SK-N-SH (cell line): ENCODE measurements at regions not wholly inside any gene's neighbourhood (a gene's known extent, or its start where the extent isn't known, plus 50 kb on each side); places are given as distances from the start of the nearest gene placed in this dataset.

Experiments
- CTCF ChIA-PET: fragments of 300-600, 350-600 bp; formaldehyde crosslinking; extraction: SDS; loops from one replicate; lab custom pipeline; 2021; lab: Yijun Ruan, JAX
- POLR2A ChIA-PET: fragments of 350-600 bp; sonication (Branson Sonifier 250); formaldehyde crosslinking; extraction: SDS; loops from one replicate; lab custom pipeline; 2020; ENCODE audit warnings: antibody characterized with exemption, inconsistent platforms; lab: Yijun Ruan, JAX
- DNase-seq: peaks from one replicate; pipeline ENCODE4 v3.0.0; 2012
- H2AFZ ChIP-seq: fragments of 200-600 bp; sonication (generic); 2 replicates; pipeline ENCODE4 v1.8.1; 2016; ENCODE audit warnings: antibody characterized with exemption, mild to moderate bottlenecking, low read depth
- H3F3A ChIP-seq: fragments of 200-600 bp; sonication (generic); replicated peaks from 2 replicates; pipeline ENCODE3; 2016; ENCODE audit warnings: antibody characterized with exemption, mild to moderate bottlenecking; ENCODE audit not compliant: insufficient read depth
- H3K27ac ChIP-seq, 2 experiments: fragments of 200-500 bp in 1 of 2; fragments of 200-600 bp in 1 of 2; sonication (Bioruptor generic) in 1 of 2; sonication (generic), shearing (Covaris generic) in 1 of 2; 2 replicates each; pipeline versions ENCODE4 v1.5.1 to v1.6.1; 2014 to 2016; ENCODE audit warnings: low read depth in 2 of 2, inconsistent platforms in 1 of 2, low read length in 1 of 2, mild to moderate bottlenecking in 1 of 2, mixed read lengths in 1 of 2
- H3K27me3 ChIP-seq: fragments of 200-600 bp; sonication (generic), shearing (Covaris generic); 2 replicates; pipeline ENCODE4 v1.6.1; 2016; ENCODE audit warnings: mixed run types; ENCODE audit not compliant: insufficient read depth
- H3K36me3 ChIP-seq, 2 experiments: fragments of 200-500 bp in 1 of 2; fragments of 200-600 bp in 1 of 2; sonication (Bioruptor generic) in 1 of 2; sonication (generic) in 1 of 2; replicated peaks in 1 of 2; 2 replicates each; pipeline versions ENCODE3 to v1.5.1; 2014 to 2016; ENCODE audit warnings: low read length in 1 of 2, mild to moderate bottlenecking in 1 of 2; ENCODE audit not compliant: insufficient read depth in 2 of 2, control insufficient read depth in 1 of 2
- H3K4me1 ChIP-seq, 2 experiments: fragments of 200-500 bp in 1 of 2; fragments of 200-600 bp in 1 of 2; sonication (Bioruptor generic) in 1 of 2; sonication (generic), shearing (Covaris generic) in 1 of 2; 2 replicates each; pipeline versions ENCODE4 v1.5.1 to v1.6.1; 2014 to 2016; ENCODE audit warnings: low read depth in 1 of 2, low read length in 1 of 2, mixed run types in 1 of 2; ENCODE audit not compliant: insufficient read depth in 2 of 2, control insufficient read depth in 1 of 2
- H3K4me2 ChIP-seq: fragments of 200-600 bp; sonication (generic), shearing (Covaris generic); 2 replicates; pipeline ENCODE4 v1.6.1; 2017; ENCODE audit warnings: mixed run types
- H3K4me3 ChIP-seq, 2 experiments: fragments of 200-500 bp in 1 of 2; fragments of 200-600 bp in 1 of 2; sonication (Bioruptor generic) in 1 of 2; sonication (generic), shearing (Covaris generic) in 1 of 2; 2 replicates each; pipeline versions ENCODE4 v1.5.1 to v1.8.1; 2014 to 2016; ENCODE audit warnings: low read depth in 2 of 2, inconsistent platforms in 1 of 2, low read length in 1 of 2, mild to moderate bottlenecking in 1 of 2, mixed read lengths in 1 of 2, moderate library complexity in 1 of 2
- H3K79me2 ChIP-seq: fragments of 200-600 bp; sonication (generic); 2 replicates; pipeline ENCODE4 v1.8.1; 2017; ENCODE audit warnings: mild to moderate bottlenecking; ENCODE audit not compliant: insufficient read depth
- H3K9ac ChIP-seq: fragments of 200-600 bp; sonication (generic); 2 replicates; pipeline ENCODE4 v1.6.1; 2017; ENCODE audit warnings: mixed run types
- H3K9me2 ChIP-seq: fragments of 200-600 bp; sonication (generic); 2 replicates; pipeline ENCODE4 v1.6.1; 2017; ENCODE audit warnings: mixed run types
- H3K9me3 ChIP-seq: fragments of 200-600 bp; sonication (generic); 2 replicates; pipeline ENCODE4 v1.6.1; 2017; ENCODE audit warnings: mixed run types, mild to moderate bottlenecking, moderate library complexity
- H4K20me1 ChIP-seq: fragments of 200-600 bp; sonication (generic); 2 replicates; pipeline ENCODE4 v1.6.1; 2017; ENCODE audit warnings: mild to moderate bottlenecking, mixed run types; ENCODE audit not compliant: insufficient read depth
- ELF1 ChIP-seq: IDR thresholded peaks from 2 replicates; pipeline ENCODE4 v1.4.0; 2012
- EP300 ChIP-seq, 2 experiments: IDR thresholded peaks; 2 replicates each; pipeline versions ENCODE4 v1.4.0 to v1.6.1; 2012; ENCODE audit warnings: borderline replicate concordance in 1 of 2, low read depth in 1 of 2, low read length in 1 of 2
- EZH2phosphoT487 ChIP-seq: fragments of 200-600 bp; sonication (generic); IDR thresholded peaks from 2 replicates; pipeline ENCODE4 v1.6.1; 2017; ENCODE audit warnings: low read depth, mixed run types, mild to moderate bottlenecking, antibody characterized with exemption, moderate library complexity, borderline replicate concordance
- FOSL2 ChIP-seq: IDR thresholded peaks from 2 replicates; pipeline ENCODE4 v1.4.0; 2012; ENCODE audit warnings: low read depth, mild to moderate bottlenecking, moderate library complexity, borderline replicate concordance
- FOXJ3 ChIP-seq: sonication (generic); formaldehyde crosslinking; IDR thresholded peaks from 2 replicates; pipeline ENCODE4 v1.5.1; 2020; ENCODE audit warnings: mild to moderate bottlenecking, missing genetic modification reagents
- FOXM1 ChIP-seq: IDR thresholded peaks from 2 replicates; pipeline ENCODE4 v1.4.0; 2012; ENCODE audit warnings: low read depth, mild to moderate bottlenecking
- GABPA ChIP-seq: IDR thresholded peaks from 2 replicates; pipeline ENCODE4 v1.4.0; 2012; ENCODE audit warnings: low read depth, mild to moderate bottlenecking
- GATA2 ChIP-seq: sonication (generic); formaldehyde crosslinking; IDR thresholded peaks from 2 replicates; pipeline ENCODE4 v1.5.0; 2020; ENCODE audit warnings: mild to moderate bottlenecking, missing genetic modification reagents
- JUND ChIP-seq: IDR thresholded peaks from 2 replicates; pipeline ENCODE4 v1.4.0; 2012
- MEF2A ChIP-seq: IDR thresholded peaks from 2 replicates; pipeline ENCODE4 v1.4.0; 2012; ENCODE audit warnings: low read depth, borderline replicate concordance
- NRF1 ChIP-seq: IDR thresholded peaks from 2 replicates; pipeline ENCODE4 v1.6.1; 2012; ENCODE audit warnings: low read depth, mild to moderate bottlenecking, low read length
- POLR2AphosphoS5 ChIP-seq: IDR thresholded peaks from 2 replicates; pipeline ENCODE4 v1.6.1; 2012; ENCODE audit warnings: low read depth, low read length
- RAD21 ChIP-seq: IDR thresholded peaks from 2 replicates; pipeline ENCODE4 v1.6.1; 2012; ENCODE audit warnings: mild to moderate bottlenecking, low read length
- RCOR1 ChIP-seq: fragments of 150-350 bp; IDR thresholded peaks from 2 replicates; pipeline ENCODE4 v1.6.1; 2017; ENCODE audit warnings: antibody characterized with exemption, low read length
- SMC3 ChIP-seq: IDR thresholded peaks from 2 replicates; pipeline ENCODE4 v1.6.1; 2012; ENCODE audit warnings: low read depth, low read length, improper control_type of control experiment
- TAF1 ChIP-seq: IDR thresholded peaks from 2 replicates; pipeline ENCODE4 v1.6.1; 2012; ENCODE audit warnings: low read depth, mild to moderate bottlenecking, low read length, moderate library complexity, borderline replicate concordance
- TCF12 ChIP-seq: IDR thresholded peaks from 2 replicates; pipeline ENCODE4 v1.4.0; 2012
- USF1 ChIP-seq: IDR thresholded peaks from 2 replicates; pipeline ENCODE4 v1.4.0; 2012; ENCODE audit warnings: low read depth, borderline replicate concordance
- WGBS: methylation state at CpG from one replicate; pipeline ENCODE4 v1.1.6; 2017; ENCODE audit warnings: low lambda C conversion rate; 5-methylcytosine and 5-hydroxymethylcytosine counted together
- TF ChIP-seq, protein P1 (sequence below): IDR thresholded peaks from 2 replicates; pipeline ENCODE4 v1.4.0; 2012; ENCODE audit warnings: low read depth, borderline replicate concordance
- TF ChIP-seq, protein P2 (sequence below): fragments of 200-600 bp; sonication (generic); IDR thresholded peaks from 2 replicates; pipeline ENCODE4 v1.6.1; 2017; ENCODE audit warnings: antibody characterized with exemption, mild to moderate bottlenecking, moderate library complexity
- TF ChIP-seq, protein P3 (sequence below): fragments of 150-350 bp; IDR thresholded peaks from 2 replicates; pipeline ENCODE4 v1.6.1; 2016; ENCODE audit warnings: mild to moderate bottlenecking, low read depth, low read length

DNA sequence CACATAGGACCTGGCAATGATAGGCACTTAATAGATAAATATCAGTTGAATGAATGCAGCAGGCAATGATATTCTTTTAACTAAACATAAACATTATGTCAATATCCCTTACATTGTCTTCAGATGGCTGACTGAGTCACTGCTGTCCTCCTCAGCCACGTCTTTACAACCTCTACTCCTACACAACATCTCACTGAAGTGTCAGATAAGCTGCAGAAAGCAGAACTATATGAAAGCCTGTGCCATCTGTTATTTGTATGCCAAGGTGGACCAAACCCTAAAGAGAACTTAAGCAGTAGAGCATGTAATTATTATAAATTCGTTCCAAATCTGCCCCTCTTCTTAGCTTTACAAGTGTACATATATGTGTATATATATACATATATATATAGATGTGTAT, 271.2 kb downstream of the RASEF start:
- H3K36me3 ChIP-seq: no peaks in the 10 kb centered on the region
- H3K4me3 ChIP-seq: no peak overlapping the region
- no peaks in the 10 kb centered on the region for H3K9me3 ChIP-seq
- no peaks in the 10 kb centered on the region for H3K9me2 ChIP-seq
- H3K4me2 ChIP-seq: no peak overlapping the region
- TF ChIP-seq FOXJ3 (CRISPR knock-in tag) (no peak), EP300 (IDR thresholded peaks at IDR 0.05; ENCODE audit: borderline replicate concordance in 1 of 2, low read depth in 1 of 2, low read length in 1 of 2) (no peak)
- no peaks in the 10 kb centered on the region for H3K79me2 ChIP-seq
- no peak overlapping the region for H3K9ac ChIP-seq
- 6% methylated on average over 2 of the region's 2 CpGs for WGBS
- H3F3A ChIP-seq: no peaks in the 10 kb centered on the region
- no peaks in the 10 kb centered on the region for H4K20me1 ChIP-seq
- ChIA-PET POLR2A (no interaction called here), CTCF (interaction anchor here (1.0 kb wide), 1 partner anchor 9 kb away, joined by 3 read pairs; no protein-coding TSS in a partner anchor)
- no peaks in the 10 kb centered on the region for H3K27me3 ChIP-seq
- no peak overlapping the region for H3K27ac ChIP-seq
- H2AFZ ChIP-seq: no peak overlapping the region
- DNase-seq: no peak
- H3K4me1 ChIP-seq: no peaks in the 10 kb centered on the region; a peak in 1 of 4 replicates

GRCh38 chr9:82797534-82797933, 265.4 kb downstream of the RASEF start:
- ChIA-PET POLR2A (no interaction called here), CTCF (interaction anchor here (0.7 kb wide), 1 partner anchor 11 kb away, joined by 3 read pairs; no protein-coding TSS in a partner anchor)
- Histone ChIP-seq H3K9me2 (no peaks in the 10 kb centered on the region), H3K36me3 (no peaks in the 10 kb centered on the region), H3K4me3 (no peak overlapping the region), H3F3A (no peaks in the 10 kb centered on the region), H4K20me1 (no peaks in the 10 kb centered on the region), H3K9ac (no peak overlapping the region), H2AFZ (no peak overlapping the region), H3K4me2 (no peak overlapping the region), H3K4me1 (peaks cover 0 to 5% of the 10 kb centered on the region in 2 experiments; a peak in 2 of 4 replicates), H3K79me2 (no peaks in the 10 kb centered on the region), H3K9me3 (no peaks in the 10 kb centered on the region), H3K27ac (no peak overlapping the region), H3K27me3 (no peaks in the 10 kb centered on the region)
- 49% methylated on average over 3 of the region's 3 CpGs for WGBS
- no peak for DNase-seq
- TF ChIP-seq EZH2phosphoT487: no peak
- no peak for TF ChIP-seq JUND
- TF ChIP-seq, protein P1, sequence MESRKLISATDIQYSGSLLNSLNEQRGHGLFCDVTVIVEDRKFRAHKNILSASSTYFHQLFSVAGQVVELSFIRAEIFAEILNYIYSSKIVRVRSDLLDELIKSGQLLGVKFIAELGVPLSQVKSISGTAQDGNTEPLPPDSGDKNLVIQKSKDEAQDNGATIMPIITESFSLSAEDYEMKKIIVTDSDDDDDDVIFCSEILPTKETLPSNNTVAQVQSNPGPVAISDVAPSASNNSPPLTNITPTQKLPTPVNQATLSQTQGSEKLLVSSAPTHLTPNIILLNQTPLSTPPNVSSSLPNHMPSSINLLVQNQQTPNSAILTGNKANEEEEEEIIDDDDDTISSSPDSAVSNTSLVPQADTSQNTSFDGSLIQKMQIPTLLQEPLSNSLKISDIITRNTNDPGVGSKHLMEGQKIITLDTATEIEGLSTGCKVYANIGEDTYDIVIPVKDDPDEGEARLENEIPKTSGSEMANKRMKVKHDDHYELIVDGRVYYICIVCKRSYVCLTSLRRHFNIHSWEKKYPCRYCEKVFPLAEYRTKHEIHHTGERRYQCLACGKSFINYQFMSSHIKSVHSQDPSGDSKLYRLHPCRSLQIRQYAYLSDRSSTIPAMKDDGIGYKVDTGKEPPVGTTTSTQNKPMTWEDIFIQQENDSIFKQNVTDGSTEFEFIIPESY: no peak
- TF ChIP-seq TCF12: no peak
- no peak for TF ChIP-seq RCOR1
- TF ChIP-seq, protein P2, sequence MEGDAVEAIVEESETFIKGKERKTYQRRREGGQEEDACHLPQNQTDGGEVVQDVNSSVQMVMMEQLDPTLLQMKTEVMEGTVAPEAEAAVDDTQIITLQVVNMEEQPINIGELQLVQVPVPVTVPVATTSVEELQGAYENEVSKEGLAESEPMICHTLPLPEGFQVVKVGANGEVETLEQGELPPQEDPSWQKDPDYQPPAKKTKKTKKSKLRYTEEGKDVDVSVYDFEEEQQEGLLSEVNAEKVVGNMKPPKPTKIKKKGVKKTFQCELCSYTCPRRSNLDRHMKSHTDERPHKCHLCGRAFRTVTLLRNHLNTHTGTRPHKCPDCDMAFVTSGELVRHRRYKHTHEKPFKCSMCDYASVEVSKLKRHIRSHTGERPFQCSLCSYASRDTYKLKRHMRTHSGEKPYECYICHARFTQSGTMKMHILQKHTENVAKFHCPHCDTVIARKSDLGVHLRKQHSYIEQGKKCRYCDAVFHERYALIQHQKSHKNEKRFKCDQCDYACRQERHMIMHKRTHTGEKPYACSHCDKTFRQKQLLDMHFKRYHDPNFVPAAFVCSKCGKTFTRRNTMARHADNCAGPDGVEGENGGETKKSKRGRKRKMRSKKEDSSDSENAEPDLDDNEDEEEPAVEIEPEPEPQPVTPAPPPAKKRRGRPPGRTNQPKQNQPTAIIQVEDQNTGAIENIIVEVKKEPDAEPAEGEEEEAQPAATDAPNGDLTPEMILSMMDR: no peak
- TF ChIP-seq NRF1: no peak
- TF ChIP-seq TAF1: no peak
- TF ChIP-seq RAD21: no peak
- TF ChIP-seq MEF2A: no peak
- no peak for TF ChIP-seq POLR2AphosphoS5
- TF ChIP-seq FOSL2: no peak
- no peak for TF ChIP-seq EP300 (IDR thresholded peaks at IDR 0.05; ENCODE audit: borderline replicate concordance in 1 of 2, low read depth in 1 of 2, low read length in 1 of 2)
- TF ChIP-seq USF1: no peak
- TF ChIP-seq, protein P3, sequence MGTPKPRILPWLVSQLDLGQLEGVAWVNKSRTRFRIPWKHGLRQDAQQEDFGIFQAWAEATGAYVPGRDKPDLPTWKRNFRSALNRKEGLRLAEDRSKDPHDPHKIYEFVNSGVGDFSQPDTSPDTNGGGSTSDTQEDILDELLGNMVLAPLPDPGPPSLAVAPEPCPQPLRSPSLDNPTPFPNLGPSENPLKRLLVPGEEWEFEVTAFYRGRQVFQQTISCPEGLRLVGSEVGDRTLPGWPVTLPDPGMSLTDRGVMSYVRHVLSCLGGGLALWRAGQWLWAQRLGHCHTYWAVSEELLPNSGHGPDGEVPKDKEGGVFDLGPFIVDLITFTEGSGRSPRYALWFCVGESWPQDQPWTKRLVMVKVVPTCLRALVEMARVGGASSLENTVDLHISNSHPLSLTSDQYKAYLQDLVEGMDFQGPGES: no peak
- no peak for TF ChIP-seq SMC3
- TF ChIP-seq ELF1: no peak
- TF ChIP-seq FOXM1: no peak
- no peak for TF ChIP-seq GABPA
- no peak for TF ChIP-seq GATA2
